ENCODE measurements at regions not wholly inside any gene's neighbourhood (a gene's known extent, or its start where the extent isn't known, plus 50 kb on each side); places are given as distances from the start of the nearest gene placed in this dataset.

- H3K56ac ChIP-seq (ENCODE audit: extremely low read depth, insufficient read depth, low read length): no peak overlapping the region
- H4K91ac ChIP-seq (ENCODE audit: insufficient read depth, low read depth, low read length): no peak overlapping the region
- H3K18ac ChIP-seq (ENCODE audit: low read depth, low read length): no peak overlapping the region
- H3K27me3 ChIP-seq (ENCODE audit: control insufficient read depth, insufficient read depth, low read length): no peaks in the 10 kb centered on the region
- in situ Hi-C loops (cut with MboI; ENCODE audit: low sequenced_read_pairs): no loop called here
- WGBS, 2 experiments (ENCODE audit: extremely low coverage in 2 of 2, insufficient read length in 1 of 2): no CpG with 5 or more reads among the region's 3 CpGs
- intact Hi-C loops (cut with micrococcal nuclease): no loop called here
- no peak overlapping the region for H2BK20ac ChIP-seq (ENCODE audit: low read depth, low read length)
- POLR2A ChIA-PET (ENCODE audit: unreplicated experiment): no interaction called here
- H2AK5ac ChIP-seq (ENCODE audit: low read depth, low read length): no peak overlapping the region
- no peak overlapping the region for H3K9ac ChIP-seq (ENCODE audit: low read depth, low read length)
- H3K23ac ChIP-seq (ENCODE audit: low read depth, low read length): no peak overlapping the region
- H2BK5ac ChIP-seq (ENCODE audit: low read depth, low read length, poor library complexity, severe bottlenecking): no peak overlapping the region
- ATAC-seq (ENCODE audit: low read depth) (no peak), DNase-seq (no peak)
- H3K4me2 ChIP-seq (ENCODE audit: low read depth, low read length): no peak overlapping the region
- no peak overlapping the region for H3K4me3 ChIP-seq (ENCODE audit: insufficient read depth, low read depth, low read length)
- dilution Hi-C loops (cut with HindIII; ENCODE audit: low sequenced_read_pairs, unreplicated experiment): no loop called here
- no peak overlapping the region for H2BK120ac ChIP-seq (ENCODE audit: low read depth, low read length)
- no peaks in the 10 kb centered on the region for H3K9me1 ChIP-seq (ENCODE audit: insufficient read depth, low read length)
- no peaks in the 10 kb centered on the region for H3K4me1 ChIP-seq (ENCODE audit: control insufficient read depth, insufficient read depth, low read length)
- H3K14ac ChIP-seq (replicated peaks; ENCODE audit: low read depth, low read length): no peak overlapping the region
- no TSS peak for BruUV-seq (replicated peaks)
- TF ChIP-seq CTCF (conservative IDR thresholded peaks at IDR 0.05; ENCODE audit: low read depth, low read length) (no peak), RFX5 (IDR thresholded peaks at IDR 0.05; ENCODE audit: low read depth, low read length) (no peak), ELK1 (IDR thresholded peaks at IDR 0.05; ENCODE audit: borderline replicate concordance, low read depth, low read length) (no peak), USF2 (IDR thresholded peaks at IDR 0.05; ENCODE audit: low read depth, low read length) (no peak), MAFK (IDR thresholded peaks at IDR 0.05; ENCODE audit: low read depth, low read length) (no peak), POLR2A (IDR thresholded peaks at IDR 0.05; ENCODE audit: low read depth, low read length) (no peak)
- H4K8ac ChIP-seq (ENCODE audit: low read depth in 2 of 2, low read length in 2 of 2): no peak overlapping the region
- H3K36me3 ChIP-seq (ENCODE audit: control insufficient read depth, insufficient read depth, low read length): no peaks in the 10 kb centered on the region
- H3K9me3 ChIP-seq (ENCODE audit: control insufficient read depth, insufficient read depth, low read length): peaks cover 2% of the 10 kb centered on the region
- H4K20me1 ChIP-seq (ENCODE audit: insufficient read depth, low read length): no peaks in the 10 kb centered on the region
- H2AFZ ChIP-seq (replicated peaks; ENCODE audit: low read length, poor library complexity): no peak overlapping the region
- no peak overlapping the region for H2AK9ac ChIP-seq (replicated peaks; ENCODE audit: low read depth, low read length, poor library complexity)
- CTCF ChIA-PET: no interaction called here
- H2BK15ac ChIP-seq (ENCODE audit: low read depth, low read length): no peak overlapping the region
- H3K27ac ChIP-seq (ENCODE audit: insufficient read depth, low read length): no peak overlapping the region
- no peaks in the 10 kb centered on the region for H3K79me1 ChIP-seq (ENCODE audit: low read depth in 1 of 2, low read length in 2 of 2)
- no peak overlapping the region for H3K4ac ChIP-seq (ENCODE audit: low read depth, low read length)
- H4K5ac ChIP-seq (ENCODE audit: low read depth, low read length): no peak overlapping the region
Observed at GRCh38 chr20:7214081-7214740, 446.7 kb downstream of the BMP2 start.
